Neural crest cell (in vitro differentiated cells): ENCODE measurements at regions not wholly inside any gene's neighbourhood (a gene's known extent, or its start where the extent isn't known, plus 50 kb on each side); places are given as distances from the start of the nearest gene placed in this dataset.

Experiments used
- DNase-seq: peaks from one replicate; pipeline ENCODE4 v3.0.0; 2021; ENCODE audit warnings: low read depth, mixed read lengths, low spot score
- H3K27ac Mint-ChIP-seq: one replicate; pipeline ENCODE4 v1.8.0; 2021; ENCODE audit warnings: mild to moderate bottlenecking, mixed read lengths; ENCODE audit not compliant: unreplicated experiment
- H3K27me3 Mint-ChIP-seq: 2 replicates; pipeline ENCODE4 v1.8.0; 2021; ENCODE audit warnings: low read depth, mild to moderate bottlenecking, mixed read lengths
- H3K36me3 Mint-ChIP-seq: 2 replicates; pipeline ENCODE4 v1.8.0; 2021; ENCODE audit warnings: low read depth, mild to moderate bottlenecking, mixed read lengths
- H3K4me1 Mint-ChIP-seq: 2 replicates; pipeline ENCODE4 v1.8.0; 2021; ENCODE audit warnings: mixed read lengths
- H3K4me3 Mint-ChIP-seq: one replicate; pipeline ENCODE4 v1.8.0; 2021; ENCODE audit warnings: mild to moderate bottlenecking, mixed read lengths
- H3K9me3 Mint-ChIP-seq: 2 replicates; pipeline ENCODE4 v1.8.0; 2021; ENCODE audit warnings: mixed read lengths
- CTCF ChIP-seq: fragments of 200-600 bp; sonication (generic); conservative IDR thresholded peaks from 2 replicates; pipeline ENCODE4 v1.5.0; 2021; ENCODE audit warnings: antibody characterized with exemption, mild to moderate bottlenecking

- no peak overlapping the region for H3K4me3 Mint-ChIP-seq
- DNase-seq = no peak
- peaks cover 2% of the 10 kb centered on the region for H3K36me3 Mint-ChIP-seq
- peaks cover 6% of the 10 kb centered on the region for H3K9me3 Mint-ChIP-seq
- H3K27ac Mint-ChIP-seq = no peak overlapping the region
- no peak for TF ChIP-seq CTCF
- H3K4me1 Mint-ChIP-seq = no peaks in the 10 kb centered on the region
- no peaks in the 10 kb centered on the region for H3K27me3 Mint-ChIP-seq
Measured at GRCh38 chr18:22632191-22632590, 214.5 kb upstream of the CTAGE1 start.

- no peak for TF ChIP-seq CTCF
- Mint-ChIP-seq H3K4me3 (no peak overlapping the region), H3K36me3 (peaks cover 4% of the 10 kb centered on the region), H3K9me3 (peaks cover 6% of the 10 kb centered on the region), H3K27ac (no peak overlapping the region), H3K4me1 (no peaks in the 10 kb centered on the region), H3K27me3 (peaks cover 2% of the 10 kb centered on the region)
- DNase-seq = no peak
Measured at GRCh38 chr18:22634464-22634863, 216.7 kb upstream of the CTAGE1 start.

- peaks cover 4% of the 10 kb centered on the region for H3K36me3 Mint-ChIP-seq
- no peak overlapping the region for H3K4me3 Mint-ChIP-seq
- H3K4me1 Mint-ChIP-seq = no peaks in the 10 kb centered on the region
- no peak for TF ChIP-seq CTCF
- no peak for DNase-seq
- peaks cover 2% of the 10 kb centered on the region for H3K27me3 Mint-ChIP-seq
- H3K9me3 Mint-ChIP-seq = peaks cover 8% of the 10 kb centered on the region
- H3K27ac Mint-ChIP-seq = no peak overlapping the region
Measured at GRCh38 chr18:22637787-22638186, 220.1 kb upstream of the CTAGE1 start.

GRCh38 chr18:22639026-22639463 is 221.3 kb upstream of the CTAGE1 start:
- Mint-ChIP-seq H3K36me3 (peaks cover 4% of the 10 kb centered on the region), H3K9me3 (peaks cover 8% of the 10 kb centered on the region), H3K4me3 (no peak overlapping the region), H3K27ac (no peak overlapping the region), H3K27me3 (peaks cover 2% of the 10 kb centered on the region), H3K4me1 (no peaks in the 10 kb centered on the region)
- DNase-seq = no peak
- no peak for TF ChIP-seq CTCF

GRCh38 chr18:22639561-22639960 is 221.8 kb upstream of the CTAGE1 start:
- Mint-ChIP-seq H3K4me1 (no peaks in the 10 kb centered on the region), H3K9me3 (peaks cover 8% of the 10 kb centered on the region), H3K27me3 (peaks cover 2% of the 10 kb centered on the region), H3K36me3 (peaks cover 4% of the 10 kb centered on the region), H3K4me3 (no peak overlapping the region), H3K27ac (no peak overlapping the region)
- no peak for TF ChIP-seq CTCF
- no peak for DNase-seq
